GM23248 (cell line): ENCODE measurements at regions not wholly inside any gene's neighbourhood (a gene's known extent, or its start where the extent isn't known, plus 50 kb on each side); places are given as distances from the start of the nearest gene placed in this dataset.

Experiments
- EZH2 ChIP-seq: fragments of 200-600 bp; sonication (generic); IDR thresholded peaks from 2 replicates; pipeline ENCODE4 v1.6.1; 2018; ENCODE audit warnings: antibody characterized with exemption, mild to moderate bottlenecking; ENCODE audit not compliant: insufficient read depth, poor library complexity, severe bottlenecking
- EZH2phosphoT487 ChIP-seq: fragments of 200-600 bp; sonication (generic); IDR thresholded peaks from 2 replicates; pipeline ENCODE4 v1.6.1; 2018; ENCODE audit warnings: antibody characterized with exemption, moderate library complexity, mild to moderate bottlenecking, low read depth; ENCODE audit not compliant: insufficient read depth

DNA sequence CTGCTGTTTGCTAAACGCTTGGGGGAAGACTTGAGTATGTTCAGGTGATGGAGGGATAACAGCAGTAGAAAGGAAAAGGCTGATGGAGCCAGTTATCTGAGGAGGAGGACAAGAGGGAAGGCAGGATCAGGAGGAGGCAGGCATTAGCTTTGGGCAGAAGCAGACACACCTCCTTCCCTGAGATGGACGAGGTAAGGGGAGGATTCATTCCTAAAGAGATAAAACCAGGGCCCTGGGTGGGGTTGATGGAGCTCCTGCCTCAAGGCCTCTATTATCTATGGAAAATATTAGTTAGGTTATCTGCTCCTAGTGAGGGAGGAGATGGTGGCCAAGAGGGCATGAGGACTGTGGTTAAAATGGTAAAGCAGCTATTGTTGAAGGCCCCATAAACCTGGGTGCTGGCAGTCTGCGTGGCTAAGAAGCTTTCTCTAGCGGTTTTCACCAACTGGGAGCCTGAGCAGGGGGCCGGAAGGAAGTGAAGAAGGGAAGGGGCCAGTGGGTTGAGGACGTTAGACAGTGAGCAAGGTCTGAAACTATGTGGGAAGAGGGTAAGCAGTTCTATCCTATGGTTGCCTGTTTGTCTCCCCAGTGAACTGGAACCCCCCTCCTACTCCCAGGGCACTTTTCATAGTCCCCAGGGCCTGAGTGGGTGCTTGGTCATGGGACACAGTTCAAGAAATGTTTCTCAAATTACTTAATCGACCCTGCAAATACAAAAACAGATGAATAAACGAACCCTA, 56.6 kb upstream of the HK2 start:
- TF ChIP-seq EZH2 (no peak), EZH2phosphoT487 (no peak)
